ENCODE measurements at regions not wholly inside any gene's neighbourhood (a gene's known extent, or its start where the extent isn't known, plus 50 kb on each side); places are given as distances from the start of the nearest gene placed in this dataset.

DNA sequence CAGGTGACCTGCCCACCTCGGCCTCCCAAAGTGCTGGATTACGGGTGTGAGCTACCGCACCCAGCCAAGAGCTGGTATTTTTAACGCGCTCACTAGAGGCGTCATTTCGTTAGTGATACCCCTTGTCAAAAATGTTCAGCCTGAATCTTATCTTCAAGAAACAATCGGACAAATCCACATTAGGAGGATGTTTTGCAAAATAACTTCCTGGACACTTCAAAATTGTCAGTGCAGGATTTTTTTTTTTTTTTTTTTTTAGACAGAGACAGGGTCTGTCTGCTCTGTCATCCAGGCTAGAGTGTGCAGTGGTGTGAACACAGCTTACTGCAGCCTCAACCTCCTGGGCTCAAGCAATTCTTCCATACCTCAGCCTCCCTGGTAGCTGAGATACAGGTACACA is 63.0 kb downstream of the RMI2 start:
- TF ChIP-seq POLR2A (IDR thresholded peaks at IDR 0.05) (no peak), POLR2AphosphoS5 (IDR thresholded peaks at IDR 0.05) (no peak)
- TF ChIP-seq, protein P1, sequence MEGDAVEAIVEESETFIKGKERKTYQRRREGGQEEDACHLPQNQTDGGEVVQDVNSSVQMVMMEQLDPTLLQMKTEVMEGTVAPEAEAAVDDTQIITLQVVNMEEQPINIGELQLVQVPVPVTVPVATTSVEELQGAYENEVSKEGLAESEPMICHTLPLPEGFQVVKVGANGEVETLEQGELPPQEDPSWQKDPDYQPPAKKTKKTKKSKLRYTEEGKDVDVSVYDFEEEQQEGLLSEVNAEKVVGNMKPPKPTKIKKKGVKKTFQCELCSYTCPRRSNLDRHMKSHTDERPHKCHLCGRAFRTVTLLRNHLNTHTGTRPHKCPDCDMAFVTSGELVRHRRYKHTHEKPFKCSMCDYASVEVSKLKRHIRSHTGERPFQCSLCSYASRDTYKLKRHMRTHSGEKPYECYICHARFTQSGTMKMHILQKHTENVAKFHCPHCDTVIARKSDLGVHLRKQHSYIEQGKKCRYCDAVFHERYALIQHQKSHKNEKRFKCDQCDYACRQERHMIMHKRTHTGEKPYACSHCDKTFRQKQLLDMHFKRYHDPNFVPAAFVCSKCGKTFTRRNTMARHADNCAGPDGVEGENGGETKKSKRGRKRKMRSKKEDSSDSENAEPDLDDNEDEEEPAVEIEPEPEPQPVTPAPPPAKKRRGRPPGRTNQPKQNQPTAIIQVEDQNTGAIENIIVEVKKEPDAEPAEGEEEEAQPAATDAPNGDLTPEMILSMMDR (IDR thresholded peaks at IDR 0.05), result no peak

Measured in breast epithelium (tissue), 3 donors.